ENCODE measurements at regions not wholly inside any gene's neighbourhood (a gene's known extent, or its start where the extent isn't known, plus 50 kb on each side); places are given as distances from the start of the nearest gene placed in this dataset.

DNA sequence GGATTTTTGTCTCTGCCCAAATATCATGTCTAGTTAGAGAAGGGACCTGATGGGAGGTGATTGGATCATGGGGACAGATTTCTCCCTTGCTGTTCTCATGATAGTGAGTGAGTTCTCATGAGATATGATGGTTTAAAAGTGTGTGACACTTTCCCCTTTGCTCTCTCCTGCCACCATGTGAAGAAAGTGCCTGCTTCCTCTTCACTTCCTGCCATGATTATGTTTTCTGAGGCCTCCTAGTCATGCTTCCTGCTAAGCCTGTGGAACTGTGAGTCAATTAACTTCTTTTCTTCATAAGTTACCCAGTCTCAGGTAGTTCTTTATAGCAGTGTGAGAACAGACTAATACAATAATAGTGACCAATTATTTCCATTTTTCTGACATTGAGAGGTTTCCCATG lies 167.3 kb upstream of the CYRIA start:
- Histone ChIP-seq H3K36me3 (replicated peaks; ENCODE audit: low read depth, low read length) (no peaks in the 10 kb centered on the region), H3K27ac (ENCODE audit: low read length) (no peak overlapping the region), H3K9ac (ENCODE audit: low read length) (no peak overlapping the region), H4K20me1 (ENCODE audit: insufficient read depth, low read length) (no peaks in the 10 kb centered on the region), H3K4me2 (ENCODE audit: low read length) (no peak overlapping the region), H3K27me3 (ENCODE audit: low read depth, low read length) (peaks cover 10% of the 10 kb centered on the region), H3K4me1 (ENCODE audit: low read length) (no peaks in the 10 kb centered on the region), H2AFZ (ENCODE audit: low read depth, low read length) (no peak overlapping the region), H3K4me3 (ENCODE audit: low read length) (no peak overlapping the region), H3K79me2 (ENCODE audit: low read length) (no peaks in the 10 kb centered on the region), H3K9me3 (ENCODE audit: insufficient read depth, low read length) (no peaks in the 10 kb centered on the region)
- no peak for TF ChIP-seq EZH2phosphoT487 (IDR thresholded peaks at IDR 0.05; ENCODE audit: low read depth)
- TF ChIP-seq, protein P1, sequence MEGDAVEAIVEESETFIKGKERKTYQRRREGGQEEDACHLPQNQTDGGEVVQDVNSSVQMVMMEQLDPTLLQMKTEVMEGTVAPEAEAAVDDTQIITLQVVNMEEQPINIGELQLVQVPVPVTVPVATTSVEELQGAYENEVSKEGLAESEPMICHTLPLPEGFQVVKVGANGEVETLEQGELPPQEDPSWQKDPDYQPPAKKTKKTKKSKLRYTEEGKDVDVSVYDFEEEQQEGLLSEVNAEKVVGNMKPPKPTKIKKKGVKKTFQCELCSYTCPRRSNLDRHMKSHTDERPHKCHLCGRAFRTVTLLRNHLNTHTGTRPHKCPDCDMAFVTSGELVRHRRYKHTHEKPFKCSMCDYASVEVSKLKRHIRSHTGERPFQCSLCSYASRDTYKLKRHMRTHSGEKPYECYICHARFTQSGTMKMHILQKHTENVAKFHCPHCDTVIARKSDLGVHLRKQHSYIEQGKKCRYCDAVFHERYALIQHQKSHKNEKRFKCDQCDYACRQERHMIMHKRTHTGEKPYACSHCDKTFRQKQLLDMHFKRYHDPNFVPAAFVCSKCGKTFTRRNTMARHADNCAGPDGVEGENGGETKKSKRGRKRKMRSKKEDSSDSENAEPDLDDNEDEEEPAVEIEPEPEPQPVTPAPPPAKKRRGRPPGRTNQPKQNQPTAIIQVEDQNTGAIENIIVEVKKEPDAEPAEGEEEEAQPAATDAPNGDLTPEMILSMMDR (IDR thresholded peaks at IDR 0.05; ENCODE audit: low read depth, low read length) = no peak

DNA sequence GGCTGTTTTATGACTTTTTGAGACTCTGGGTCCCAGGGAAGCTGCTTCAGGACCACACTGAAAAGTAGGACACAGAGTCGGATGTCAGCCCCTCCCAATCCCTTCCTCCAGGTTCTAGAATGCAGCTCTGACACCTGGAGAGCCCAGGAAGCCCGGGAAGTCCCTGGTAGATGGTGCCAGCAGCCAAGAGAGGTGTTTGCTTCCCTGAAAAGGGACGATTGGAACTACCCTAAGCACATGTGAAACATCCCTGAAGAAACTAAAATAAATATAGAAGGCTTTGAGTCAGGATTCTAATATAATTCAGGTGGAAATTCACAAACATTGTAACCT lies 163.2 kb upstream of the CYRIA start:
- H3K9ac ChIP-seq (ENCODE audit: low read length) = no peak overlapping the region
- H3K4me1 ChIP-seq (ENCODE audit: low read length) = no peaks in the 10 kb centered on the region
- TF ChIP-seq, protein P1 (IDR thresholded peaks at IDR 0.05; ENCODE audit: low read depth, low read length) = no peak
- no peak for TF ChIP-seq EZH2phosphoT487 (IDR thresholded peaks at IDR 0.05; ENCODE audit: low read depth)
- no peak overlapping the region for H3K4me3 ChIP-seq (ENCODE audit: low read length)
- H3K4me2 ChIP-seq (ENCODE audit: low read length) = no peak overlapping the region
- no peaks in the 10 kb centered on the region for H3K27me3 ChIP-seq (ENCODE audit: low read depth, low read length)
- no peak overlapping the region for H3K27ac ChIP-seq (ENCODE audit: low read length)
- H3K79me2 ChIP-seq (ENCODE audit: low read length) = no peaks in the 10 kb centered on the region
- H3K36me3 ChIP-seq (replicated peaks; ENCODE audit: low read depth, low read length) = no peaks in the 10 kb centered on the region
- H4K20me1 ChIP-seq (ENCODE audit: insufficient read depth, low read length) = no peaks in the 10 kb centered on the region
- no peak overlapping the region; the same call in 1 of the 2 replicates for H2AFZ ChIP-seq (ENCODE audit: low read depth, low read length)
- H3K9me3 ChIP-seq (ENCODE audit: insufficient read depth, low read length) = no peaks in the 10 kb centered on the region

DNA sequence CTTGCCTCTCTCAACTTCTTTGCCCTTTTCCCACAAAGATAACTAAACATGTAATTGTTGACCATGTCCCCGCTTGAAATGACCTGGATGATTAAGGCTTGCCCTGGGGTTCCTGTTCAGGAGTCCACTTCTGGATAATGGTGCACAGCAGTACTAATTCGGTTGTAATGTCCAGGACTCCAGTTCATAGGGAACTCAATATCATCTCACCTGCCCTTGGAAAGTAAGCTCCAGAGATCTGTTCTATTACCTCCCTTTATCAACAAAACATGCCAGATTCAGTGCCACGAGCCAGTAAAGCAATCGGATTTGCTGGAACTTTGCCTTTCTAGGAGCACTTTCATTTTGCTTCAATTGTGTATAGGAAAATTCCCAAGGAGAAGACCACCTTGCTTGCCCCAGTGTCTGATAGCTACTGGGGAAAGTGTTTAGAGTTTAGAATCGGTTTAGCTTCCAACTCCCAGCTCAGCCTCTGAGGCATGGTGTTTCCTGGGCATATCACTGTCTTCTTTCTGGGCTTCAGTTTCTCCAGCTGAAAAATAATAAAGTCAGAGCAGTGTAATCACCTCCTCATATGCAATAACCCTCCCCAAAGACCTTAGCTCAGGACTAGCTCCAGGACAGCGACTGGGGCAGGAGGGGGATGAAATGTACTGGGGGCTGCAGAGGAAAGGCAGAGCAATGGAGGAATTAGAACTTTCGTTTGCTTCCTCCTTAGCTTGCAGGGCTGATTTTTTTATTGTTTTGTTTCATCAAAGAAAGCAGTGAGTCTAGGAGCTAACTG lies 162.6 kb upstream of the CYRIA start:
- H3K4me2 ChIP-seq (ENCODE audit: low read length) = no peak overlapping the region
- no peak overlapping the region for H3K27ac ChIP-seq (ENCODE audit: low read length)
- no peaks in the 10 kb centered on the region for H3K4me1 ChIP-seq (ENCODE audit: low read length)
- H3K79me2 ChIP-seq (ENCODE audit: low read length) = no peaks in the 10 kb centered on the region
- H3K27me3 ChIP-seq (ENCODE audit: low read depth, low read length) = no peaks in the 10 kb centered on the region
- no peak overlapping the region for H2AFZ ChIP-seq (ENCODE audit: low read depth, low read length)
- H3K9ac ChIP-seq (ENCODE audit: low read length) = no peak overlapping the region
- H3K36me3 ChIP-seq (replicated peaks; ENCODE audit: low read depth, low read length) = no peaks in the 10 kb centered on the region
- no peaks in the 10 kb centered on the region for H4K20me1 ChIP-seq (ENCODE audit: insufficient read depth, low read length)
- H3K9me3 ChIP-seq (ENCODE audit: insufficient read depth, low read length) = no peaks in the 10 kb centered on the region
- H3K4me3 ChIP-seq (ENCODE audit: low read length) = no peak overlapping the region
- no peak for TF ChIP-seq EZH2phosphoT487 (IDR thresholded peaks at IDR 0.05; ENCODE audit: low read depth)
- TF ChIP-seq, protein P1 (IDR thresholded peaks at IDR 0.05; ENCODE audit: low read depth, low read length) = no peak

DNA sequence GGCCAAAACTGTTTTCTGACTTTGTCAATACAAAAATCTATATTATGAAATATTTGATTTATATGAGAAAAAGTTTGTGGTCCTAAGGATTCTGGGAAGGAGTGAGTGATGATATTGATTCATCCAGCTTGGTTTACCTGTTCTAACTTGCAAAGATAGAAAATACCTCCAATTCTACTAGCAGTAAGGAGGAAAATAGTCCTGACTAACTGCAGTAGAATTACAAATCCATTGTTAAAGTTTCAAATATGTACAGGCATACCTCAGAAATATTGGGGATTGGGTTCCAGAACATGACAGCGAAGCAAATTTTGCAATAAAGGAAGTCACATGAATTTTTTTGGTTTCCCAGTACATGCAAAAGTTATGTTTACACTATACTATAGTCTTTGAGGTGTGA lies 158.8 kb upstream of the CYRIA start:
- no peaks in the 10 kb centered on the region for H4K20me1 ChIP-seq (ENCODE audit: insufficient read depth, low read length)
- no peak overlapping the region for H3K4me3 ChIP-seq (ENCODE audit: low read length)
- no peak overlapping the region for H2AFZ ChIP-seq (ENCODE audit: low read depth, low read length)
- no peaks in the 10 kb centered on the region for H3K27me3 ChIP-seq (ENCODE audit: low read depth, low read length)
- no peak overlapping the region for H3K9ac ChIP-seq (ENCODE audit: low read length)
- H3K36me3 ChIP-seq (replicated peaks; ENCODE audit: low read depth, low read length) = no peaks in the 10 kb centered on the region
- H3K9me3 ChIP-seq (ENCODE audit: insufficient read depth, low read length) = no peaks in the 10 kb centered on the region
- H3K27ac ChIP-seq (ENCODE audit: low read length) = no peak overlapping the region
- H3K79me2 ChIP-seq (ENCODE audit: low read length) = no peaks in the 10 kb centered on the region
- TF ChIP-seq EZH2phosphoT487 (IDR thresholded peaks at IDR 0.05; ENCODE audit: low read depth) = no peak
- TF ChIP-seq, protein P1 (IDR thresholded peaks at IDR 0.05; ENCODE audit: low read depth, low read length) = no peak
- H3K4me1 ChIP-seq (ENCODE audit: low read length) = no peaks in the 10 kb centered on the region
- H3K4me2 ChIP-seq (ENCODE audit: low read length) = no peak overlapping the region
